Activated T-helper 1 cell treated with anti-CD3 and anti-CD28 coated beads, Interleukin-12 subunit alpha, Interleukin-12 subunit beta, Interleukin-2, Interleukin-4 antibody, amounts not matched to agents 30 ng/mL and 10 ng/mL and 1 ng/mL, durations not matched to agents 14 hours and 24 hours and 36 hours (primary cell): ENCODE measurements at regions not wholly inside any gene's neighbourhood (a gene's known extent, or its start where the extent isn't known, plus 50 kb on each side); places are given as distances from the start of the nearest gene placed in this dataset.

Source experiments
- DNase-seq: peaks from one replicate; pipeline ENCODE4 v3.0.0; 2021; ENCODE audit warnings: low spot score
- H3K27ac Mint-ChIP-seq: one replicate; pipeline ENCODE4 v1.8.0; 2021; ENCODE audit warnings: mild to moderate bottlenecking, mixed read lengths
- H3K27me3 Mint-ChIP-seq: one replicate; pipeline ENCODE4 v1.8.0; 2022; ENCODE audit warnings: mild to moderate bottlenecking, moderate library complexity, mixed read lengths; ENCODE audit not compliant: insufficient read depth
- H3K36me3 Mint-ChIP-seq: one replicate; pipeline ENCODE4 v1.8.0; 2021; ENCODE audit warnings: low read depth, mixed read lengths
- H3K4me1 Mint-ChIP-seq: one replicate; pipeline ENCODE4 v1.8.0; 2021; ENCODE audit warnings: low read depth, mixed read lengths
- H3K4me3 Mint-ChIP-seq: one replicate; pipeline ENCODE4 v1.8.0; 2021; ENCODE audit warnings: mild to moderate bottlenecking, moderate library complexity, mixed read lengths
- H3K9me3 Mint-ChIP-seq: one replicate; pipeline ENCODE4 v1.8.0; 2021; ENCODE audit warnings: mixed read lengths
- intact Hi-C: fragments of 100-400 bp; cut with micrococcal nuclease; formaldehyde crosslinking; loops from one replicate; pipeline ENCODE4 v1.15.1; 2024

DNA sequence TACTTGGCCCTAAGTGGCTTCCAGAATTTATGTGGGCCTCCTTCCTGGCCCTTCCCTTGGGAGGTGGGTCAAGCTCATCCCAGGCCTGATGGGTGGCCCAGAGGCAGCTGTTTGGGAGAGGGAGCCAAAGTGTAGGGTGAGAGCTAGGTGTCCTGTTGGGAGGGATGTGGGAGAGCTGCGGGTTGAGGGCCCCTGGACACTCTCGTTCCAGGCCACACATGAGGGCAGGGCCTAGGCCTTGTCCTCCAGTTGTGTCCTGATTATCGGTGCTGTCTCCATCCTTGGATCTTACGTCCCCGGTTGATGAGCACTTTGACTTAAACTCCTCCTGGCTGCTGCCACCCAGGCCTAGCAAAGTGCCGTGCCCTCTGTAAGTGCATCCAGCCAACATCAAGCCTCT is 177.5 kb upstream of the VASH1 start:
- intact Hi-C loops = no loop called here
- H3K4me1 Mint-ChIP-seq = no peaks in the 10 kb centered on the region
- no peak overlapping the region for H3K4me3 Mint-ChIP-seq
- no peaks in the 10 kb centered on the region for H3K9me3 Mint-ChIP-seq
- H3K27me3 Mint-ChIP-seq = no peaks in the 10 kb centered on the region
- no peaks in the 10 kb centered on the region for H3K36me3 Mint-ChIP-seq
- DNase-seq = no peak
- no peak overlapping the region for H3K27ac Mint-ChIP-seq

DNA sequence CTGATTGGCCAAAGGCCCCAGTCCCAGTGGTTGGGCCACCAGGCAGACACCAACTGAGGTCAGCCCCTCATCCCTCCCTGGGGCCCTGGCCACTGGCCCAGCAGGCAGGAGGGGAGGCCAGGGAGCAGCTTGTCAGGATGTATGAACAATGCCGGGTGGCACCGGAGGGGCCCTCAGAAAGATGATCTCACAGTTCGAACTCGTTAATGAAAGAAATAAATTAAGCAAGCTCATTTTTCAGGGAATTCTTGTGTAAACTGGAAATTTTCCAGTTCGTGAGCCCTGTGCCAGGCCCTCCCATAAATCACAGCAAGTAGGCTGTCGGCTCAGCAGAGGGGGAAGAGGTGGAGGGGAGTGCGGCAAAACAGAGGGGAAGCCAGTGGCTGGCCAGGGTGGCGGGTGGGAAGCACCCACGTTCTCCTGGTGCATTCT is 177.0 kb upstream of the VASH1 start:
- intact Hi-C loops = no loop called here
- Mint-ChIP-seq H3K4me3 (no peak overlapping the region), H3K4me1 (no peaks in the 10 kb centered on the region), H3K27me3 (no peaks in the 10 kb centered on the region), H3K36me3 (no peaks in the 10 kb centered on the region), H3K9me3 (no peaks in the 10 kb centered on the region), H3K27ac (no peak overlapping the region)
- no peak for DNase-seq

GRCh38 chr14:76585616-76586015 is 175.7 kb upstream of the VASH1 start:
- DNase-seq = no peak
- Mint-ChIP-seq H3K9me3 (no peaks in the 10 kb centered on the region), H3K27me3 (no peaks in the 10 kb centered on the region), H3K4me1 (no peaks in the 10 kb centered on the region), H3K27ac (no peak overlapping the region), H3K4me3 (no peak overlapping the region), H3K36me3 (no peaks in the 10 kb centered on the region)
- intact Hi-C loops = no loop called here

DNA sequence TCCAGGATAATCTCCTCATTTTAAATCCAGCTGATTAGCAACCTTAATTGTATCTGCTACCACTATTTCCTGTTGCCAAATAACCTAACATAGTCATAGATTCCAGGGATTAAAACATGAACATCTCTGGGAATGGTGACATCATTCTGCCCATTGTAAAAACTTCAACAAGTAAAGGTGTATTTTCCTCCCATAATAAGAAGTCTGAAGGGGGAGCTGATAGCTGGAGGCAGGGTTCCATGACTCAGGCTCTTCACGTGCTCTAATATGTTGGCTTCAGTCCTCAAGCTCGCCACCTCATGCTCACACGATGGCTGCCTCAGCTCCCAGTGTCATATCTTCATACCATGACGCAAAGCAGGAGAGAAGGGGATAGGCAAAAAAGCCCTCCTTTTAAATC is 172.0 kb upstream of the VASH1 start:
- intact Hi-C loops = no loop called here
- H3K36me3 Mint-ChIP-seq = no peaks in the 10 kb centered on the region
- H3K9me3 Mint-ChIP-seq = no peaks in the 10 kb centered on the region
- H3K4me3 Mint-ChIP-seq = no peak overlapping the region
- no peak for DNase-seq
- no peak overlapping the region for H3K27ac Mint-ChIP-seq
- peaks cover 2% of the 10 kb centered on the region for H3K27me3 Mint-ChIP-seq
- no peaks in the 10 kb centered on the region for H3K4me1 Mint-ChIP-seq

GRCh38 chr14:76591266-76591665 is 170.0 kb upstream of the VASH1 start:
- Mint-ChIP-seq H3K9me3 (no peaks in the 10 kb centered on the region), H3K36me3 (no peaks in the 10 kb centered on the region), H3K27ac (no peak overlapping the region), H3K4me3 (no peak overlapping the region), H3K4me1 (no peaks in the 10 kb centered on the region), H3K27me3 (peaks cover 2% of the 10 kb centered on the region)
- DNase-seq = no peak
- intact Hi-C loops = no loop called here

DNA sequence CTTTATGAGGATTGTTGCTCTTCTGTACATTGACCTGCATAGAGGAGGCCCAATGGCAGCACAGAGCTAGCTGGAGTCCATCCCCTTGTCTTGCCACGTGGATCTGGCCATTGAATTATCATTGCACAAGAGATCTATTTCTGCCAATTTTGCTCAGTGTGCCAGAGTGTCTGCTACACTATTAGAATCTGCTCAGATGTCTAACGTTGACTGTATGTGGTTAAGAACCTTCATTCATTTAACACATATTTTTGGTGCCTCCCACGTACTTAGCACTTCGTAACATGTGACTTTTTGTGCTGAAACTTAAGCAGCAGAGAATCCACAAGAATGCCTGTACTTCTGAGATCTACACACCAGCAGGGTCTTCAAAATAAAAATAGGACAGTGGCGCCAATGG is 166.0 kb upstream of the VASH1 start:
- intact Hi-C loops = no loop called here
- Mint-ChIP-seq H3K36me3 (no peaks in the 10 kb centered on the region), H3K4me3 (no peak overlapping the region), H3K27ac (no peak overlapping the region), H3K4me1 (no peaks in the 10 kb centered on the region), H3K27me3 (peaks cover 2% of the 10 kb centered on the region), H3K9me3 (no peaks in the 10 kb centered on the region)
- no peak for DNase-seq

DNA sequence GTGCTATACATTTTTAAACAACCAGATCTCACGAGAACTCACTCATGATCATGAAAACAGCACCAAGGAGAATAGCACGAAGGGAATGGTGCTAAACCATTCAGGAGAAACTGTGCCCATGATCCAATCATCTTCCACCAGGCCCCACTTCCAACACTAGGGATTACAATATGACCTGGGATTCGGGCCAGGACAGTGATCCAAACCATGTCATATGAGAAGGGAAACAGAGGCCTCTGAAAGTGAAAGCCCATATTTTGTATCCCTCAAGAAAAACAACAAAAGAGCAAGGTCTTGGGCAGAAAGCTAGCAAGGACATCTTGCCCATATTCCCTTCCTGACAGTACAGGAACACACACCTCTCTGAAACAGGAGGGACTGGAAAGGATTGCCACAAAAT is 163.9 kb upstream of the VASH1 start:
- Mint-ChIP-seq H3K27me3 (peaks cover 2% of the 10 kb centered on the region), H3K36me3 (no peaks in the 10 kb centered on the region), H3K4me3 (no peak overlapping the region), H3K4me1 (no peaks in the 10 kb centered on the region), H3K9me3 (no peaks in the 10 kb centered on the region), H3K27ac (no peak overlapping the region)
- intact Hi-C loops = no loop called here
- no peak for DNase-seq

DNA sequence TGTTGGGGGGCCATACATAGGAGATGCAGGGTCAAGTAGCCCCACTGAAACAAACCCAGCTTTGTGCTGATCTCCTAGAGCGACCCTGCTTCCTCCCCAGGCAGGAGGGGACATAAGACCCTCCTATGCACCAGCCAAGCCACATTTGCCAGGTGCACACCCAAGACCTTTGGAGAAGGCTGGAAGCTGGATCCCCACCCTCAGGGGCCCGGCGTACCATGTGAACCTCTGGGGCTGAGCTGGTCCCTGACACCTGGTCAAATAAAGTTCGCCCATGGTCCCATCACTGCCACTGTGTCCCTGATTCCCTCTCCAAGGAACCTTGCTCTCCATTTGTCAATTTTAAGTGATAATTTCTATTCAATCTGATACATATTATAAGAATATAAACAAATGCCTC is 162.1 kb upstream of the VASH1 start:
- Mint-ChIP-seq H3K27ac (no peak overlapping the region), H3K4me3 (no peak overlapping the region), H3K36me3 (no peaks in the 10 kb centered on the region), H3K4me1 (no peaks in the 10 kb centered on the region), H3K27me3 (peaks cover 2% of the 10 kb centered on the region), H3K9me3 (no peaks in the 10 kb centered on the region)
- DNase-seq = no peak
- intact Hi-C loops = no loop called here

DNA sequence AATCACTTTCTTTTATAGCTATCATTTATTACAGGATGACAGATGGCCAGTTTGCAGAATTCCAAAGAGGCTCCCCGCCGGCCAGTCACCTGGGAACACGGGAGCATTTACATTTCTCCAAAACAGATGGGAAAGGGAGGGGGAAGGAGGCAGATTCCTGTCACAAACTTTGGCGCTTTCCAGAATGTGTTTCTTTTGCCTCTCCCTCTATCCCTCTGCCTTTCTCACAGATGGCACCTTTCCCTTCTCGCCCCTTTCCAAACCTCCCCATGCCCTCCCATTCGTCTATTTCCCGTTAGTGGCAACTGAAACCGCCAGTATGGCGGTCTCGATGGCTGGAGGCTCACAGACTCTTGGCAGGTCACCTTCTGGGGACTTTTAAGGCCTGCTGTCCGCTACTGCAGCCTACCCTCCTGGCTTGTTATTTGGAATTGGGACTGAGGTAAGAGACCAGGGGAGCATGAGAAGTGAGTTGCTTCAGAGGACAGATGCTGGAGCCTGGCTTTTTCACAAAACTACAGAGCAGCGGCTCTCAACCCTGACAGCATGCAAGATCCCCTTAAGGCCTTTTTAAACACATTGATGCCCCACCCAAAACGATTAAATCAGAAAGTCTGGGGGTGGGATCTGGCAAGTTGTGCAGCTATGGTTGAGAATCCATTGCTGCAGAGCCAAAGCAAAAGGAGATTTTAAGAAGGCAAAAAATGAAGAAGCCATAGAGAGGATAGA is 161.5 kb upstream of the VASH1 start:
- no peaks in the 10 kb centered on the region for H3K9me3 Mint-ChIP-seq
- DNase-seq = no peak
- H3K4me3 Mint-ChIP-seq = no peak overlapping the region
- H3K4me1 Mint-ChIP-seq = no peaks in the 10 kb centered on the region
- intact Hi-C loops = no loop called here
- H3K27ac Mint-ChIP-seq = no peak overlapping the region
- peaks cover 2% of the 10 kb centered on the region for H3K27me3 Mint-ChIP-seq
- H3K36me3 Mint-ChIP-seq = no peaks in the 10 kb centered on the region

DNA sequence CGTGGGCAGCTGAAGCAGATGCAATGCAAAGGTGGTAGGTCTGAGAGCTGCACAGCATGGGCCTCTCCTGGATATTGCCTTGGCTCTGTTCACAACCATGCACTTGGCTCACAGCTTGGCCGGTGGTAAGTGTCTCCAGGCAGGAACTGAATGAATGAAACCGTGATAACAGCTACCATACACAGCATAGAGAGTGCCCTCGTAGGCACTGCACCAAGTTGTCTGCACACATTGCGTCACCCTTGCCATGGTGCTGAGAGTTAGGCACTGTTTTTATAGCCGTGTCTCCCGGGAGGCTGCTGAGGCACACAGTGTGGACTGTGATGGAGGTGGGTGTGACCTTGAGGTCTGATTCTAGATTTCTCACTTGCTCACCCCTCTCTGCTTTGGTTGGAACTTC is 157.6 kb upstream of the VASH1 start:
- intact Hi-C loops = no loop called here
- Mint-ChIP-seq H3K9me3 (no peaks in the 10 kb centered on the region), H3K36me3 (no peaks in the 10 kb centered on the region), H3K27me3 (peaks cover 4% of the 10 kb centered on the region), H3K4me1 (no peaks in the 10 kb centered on the region), H3K27ac (no peak overlapping the region), H3K4me3 (no peak overlapping the region)
- DNase-seq = no peak

GRCh38 chr14:76607510-76607909 is 153.8 kb upstream of the VASH1 start:
- H3K27ac Mint-ChIP-seq = no peak overlapping the region
- H3K4me3 Mint-ChIP-seq = no peak overlapping the region
- H3K9me3 Mint-ChIP-seq = no peaks in the 10 kb centered on the region
- H3K4me1 Mint-ChIP-seq = no peaks in the 10 kb centered on the region
- no peaks in the 10 kb centered on the region for H3K36me3 Mint-ChIP-seq
- intact Hi-C loops = no loop called here
- peaks cover 6% of the 10 kb centered on the region for H3K27me3 Mint-ChIP-seq
- DNase-seq = no peak

GRCh38 chr14:76612654-76613053 is 148.6 kb upstream of the VASH1 start:
- H3K36me3 Mint-ChIP-seq = no peaks in the 10 kb centered on the region
- H3K27me3 Mint-ChIP-seq = peaks cover 4% of the 10 kb centered on the region
- no peaks in the 10 kb centered on the region for H3K4me1 Mint-ChIP-seq
- H3K27ac Mint-ChIP-seq = no peak overlapping the region
- peaks cover 8% of the 10 kb centered on the region for H3K9me3 Mint-ChIP-seq
- intact Hi-C loops = no loop called here
- H3K4me3 Mint-ChIP-seq = no peak overlapping the region
- no peak for DNase-seq

DNA sequence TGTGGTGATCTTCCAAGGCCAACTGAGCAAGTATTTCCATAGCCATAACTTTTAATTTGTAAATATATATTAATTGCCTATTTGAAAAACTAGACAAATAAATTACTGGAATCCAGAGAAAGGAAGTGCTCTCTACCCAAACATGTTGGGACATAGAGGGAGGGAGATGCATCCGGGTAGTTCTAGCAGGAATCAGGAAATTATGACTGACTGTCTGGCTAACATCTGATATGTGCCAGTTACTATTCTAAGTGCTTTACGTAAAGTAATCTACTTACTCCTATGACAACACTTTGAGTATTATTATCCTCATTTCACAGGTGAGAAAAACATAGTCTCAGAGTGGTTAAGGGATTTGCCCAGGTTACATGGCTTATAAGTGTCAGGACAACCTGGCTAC is 147.7 kb upstream of the VASH1 start:
- intact Hi-C loops = no loop called here
- peaks cover 14% of the 10 kb centered on the region for H3K9me3 Mint-ChIP-seq
- DNase-seq = no peak
- H3K36me3 Mint-ChIP-seq = no peaks in the 10 kb centered on the region
- no peak overlapping the region for H3K27ac Mint-ChIP-seq
- H3K4me3 Mint-ChIP-seq = no peak overlapping the region
- no peaks in the 10 kb centered on the region for H3K4me1 Mint-ChIP-seq
- peaks cover 4% of the 10 kb centered on the region for H3K27me3 Mint-ChIP-seq

GRCh38 chr14:76615331-76615730 is 145.9 kb upstream of the VASH1 start:
- no peaks in the 10 kb centered on the region for H3K27me3 Mint-ChIP-seq
- H3K36me3 Mint-ChIP-seq = no peaks in the 10 kb centered on the region
- H3K4me3 Mint-ChIP-seq = no peak overlapping the region
- H3K27ac Mint-ChIP-seq = no peak overlapping the region
- intact Hi-C loops = no loop called here
- peaks cover 14% of the 10 kb centered on the region for H3K9me3 Mint-ChIP-seq
- H3K4me1 Mint-ChIP-seq = no peaks in the 10 kb centered on the region
- no peak for DNase-seq
